GM23248 (cell line): ENCODE measurements at regions not wholly inside any gene's neighbourhood (a gene's known extent, or its start where the extent isn't known, plus 50 kb on each side); places are given as distances from the start of the nearest gene placed in this dataset.

ENCODE experiments used
- EZH2 ChIP-seq: fragments of 200-600 bp; sonication (generic); IDR thresholded peaks from 2 replicates; pipeline ENCODE4 v1.6.1; 2018; ENCODE audit warnings: antibody characterized with exemption, mild to moderate bottlenecking; ENCODE audit not compliant: insufficient read depth, poor library complexity, severe bottlenecking
- EZH2phosphoT487 ChIP-seq: fragments of 200-600 bp; sonication (generic); IDR thresholded peaks from 2 replicates; pipeline ENCODE4 v1.6.1; 2018; ENCODE audit warnings: antibody characterized with exemption, moderate library complexity, mild to moderate bottlenecking, low read depth; ENCODE audit not compliant: insufficient read depth

GRCh38 chr18:22847392-22847791 is 85.7 kb upstream of the RBBP8 start:
- TF ChIP-seq EZH2phosphoT487 = no peak
- no peak for TF ChIP-seq EZH2
